ENCODE measurements at regions not wholly inside any gene's neighbourhood (a gene's known extent, or its start where the extent isn't known, plus 50 kb on each side); places are given as distances from the start of the nearest gene placed in this dataset.
"Not testable (repeated sequence)": the region's sequence is repeated elsewhere in the genome, so short reads cannot be mapped to it uniquely, and the experiment has no call there.

DNA sequence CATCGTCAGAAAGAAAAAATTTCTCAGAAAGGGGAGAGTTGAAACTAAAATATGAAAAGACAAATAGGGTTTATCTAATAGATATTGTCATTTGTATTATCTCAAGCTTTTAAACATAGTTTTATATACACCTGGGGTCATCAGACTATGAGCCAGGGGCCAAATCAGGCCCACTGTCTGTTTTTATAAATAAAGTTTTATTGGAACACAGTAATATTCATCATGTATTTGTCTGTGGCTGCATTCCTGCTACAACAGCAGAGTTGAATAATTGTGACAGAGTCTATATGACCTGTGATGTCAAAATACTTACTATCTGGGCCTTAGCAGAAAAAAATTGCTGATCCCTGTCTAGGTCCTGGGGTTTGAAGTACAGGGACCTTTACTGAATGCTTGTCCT is 120.5 kb upstream of the RUNX1 start:
- TF ChIP-seq, protein P1, sequence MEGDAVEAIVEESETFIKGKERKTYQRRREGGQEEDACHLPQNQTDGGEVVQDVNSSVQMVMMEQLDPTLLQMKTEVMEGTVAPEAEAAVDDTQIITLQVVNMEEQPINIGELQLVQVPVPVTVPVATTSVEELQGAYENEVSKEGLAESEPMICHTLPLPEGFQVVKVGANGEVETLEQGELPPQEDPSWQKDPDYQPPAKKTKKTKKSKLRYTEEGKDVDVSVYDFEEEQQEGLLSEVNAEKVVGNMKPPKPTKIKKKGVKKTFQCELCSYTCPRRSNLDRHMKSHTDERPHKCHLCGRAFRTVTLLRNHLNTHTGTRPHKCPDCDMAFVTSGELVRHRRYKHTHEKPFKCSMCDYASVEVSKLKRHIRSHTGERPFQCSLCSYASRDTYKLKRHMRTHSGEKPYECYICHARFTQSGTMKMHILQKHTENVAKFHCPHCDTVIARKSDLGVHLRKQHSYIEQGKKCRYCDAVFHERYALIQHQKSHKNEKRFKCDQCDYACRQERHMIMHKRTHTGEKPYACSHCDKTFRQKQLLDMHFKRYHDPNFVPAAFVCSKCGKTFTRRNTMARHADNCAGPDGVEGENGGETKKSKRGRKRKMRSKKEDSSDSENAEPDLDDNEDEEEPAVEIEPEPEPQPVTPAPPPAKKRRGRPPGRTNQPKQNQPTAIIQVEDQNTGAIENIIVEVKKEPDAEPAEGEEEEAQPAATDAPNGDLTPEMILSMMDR (IDR thresholded peaks at IDR 0.05; ENCODE audit: control insufficient read depth, extremely low read depth, insufficient read depth), result no peak
- H3K4me3 ChIP-seq (ENCODE audit: low read depth, low read length), result no peak overlapping the region
- DNase-seq (ENCODE audit: low read depth), result no peak

DNA sequence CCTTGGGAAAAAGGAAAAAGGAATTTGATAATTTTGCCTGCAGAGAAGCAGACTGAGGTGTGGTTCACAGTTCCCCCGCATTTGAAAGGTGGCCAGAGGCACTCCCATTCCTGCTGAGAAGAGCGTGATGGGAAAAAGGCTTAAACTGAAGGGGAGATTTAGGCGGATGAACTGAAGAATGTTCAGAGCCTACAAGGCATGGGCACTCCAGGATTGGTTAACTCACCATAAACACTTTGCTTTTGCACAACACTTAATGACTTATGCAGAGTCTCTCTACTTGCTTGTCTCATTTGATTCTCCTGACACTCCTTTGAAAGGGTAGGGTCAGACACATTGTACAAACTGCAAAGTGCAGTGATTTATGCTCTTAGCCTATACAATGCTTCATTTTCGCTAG is 119.6 kb upstream of the RUNX1 start:
- TF ChIP-seq, protein P1 (IDR thresholded peaks at IDR 0.05; ENCODE audit: control insufficient read depth, extremely low read depth, insufficient read depth), result no peak
- H3K4me3 ChIP-seq (ENCODE audit: low read depth, low read length), result no peak overlapping the region
- no peak for DNase-seq (ENCODE audit: low read depth)

DNA sequence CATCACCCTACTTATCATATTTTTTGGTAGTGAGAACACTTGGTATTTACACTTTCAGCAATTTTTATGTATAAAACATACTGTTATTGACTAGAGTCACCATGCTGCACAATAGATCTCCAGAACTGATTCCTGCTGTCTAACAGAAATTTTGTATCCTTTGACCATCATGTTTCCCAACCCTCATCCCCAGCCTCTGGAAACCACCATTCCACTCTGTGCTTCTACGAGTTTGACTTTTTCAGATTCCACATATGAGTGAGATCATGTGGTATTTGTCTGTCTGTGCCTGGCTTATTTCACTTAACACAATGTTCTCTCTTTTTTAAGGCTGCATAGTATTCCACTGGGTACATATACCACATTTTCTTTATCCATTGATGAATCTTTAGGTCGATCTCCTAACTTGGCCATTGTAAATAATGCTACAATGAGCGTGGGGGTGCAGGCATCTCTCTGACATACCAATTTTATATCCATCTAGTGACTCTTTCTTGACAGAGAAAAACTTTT is 115.9 kb upstream of the RUNX1 start:
- DNase-seq (ENCODE audit: low read depth), result no peak
- no peak overlapping the region for H3K4me3 ChIP-seq (ENCODE audit: low read depth, low read length)
- TF ChIP-seq, protein P1 (IDR thresholded peaks at IDR 0.05; ENCODE audit: control insufficient read depth, extremely low read depth, insufficient read depth), result no peak

DNA sequence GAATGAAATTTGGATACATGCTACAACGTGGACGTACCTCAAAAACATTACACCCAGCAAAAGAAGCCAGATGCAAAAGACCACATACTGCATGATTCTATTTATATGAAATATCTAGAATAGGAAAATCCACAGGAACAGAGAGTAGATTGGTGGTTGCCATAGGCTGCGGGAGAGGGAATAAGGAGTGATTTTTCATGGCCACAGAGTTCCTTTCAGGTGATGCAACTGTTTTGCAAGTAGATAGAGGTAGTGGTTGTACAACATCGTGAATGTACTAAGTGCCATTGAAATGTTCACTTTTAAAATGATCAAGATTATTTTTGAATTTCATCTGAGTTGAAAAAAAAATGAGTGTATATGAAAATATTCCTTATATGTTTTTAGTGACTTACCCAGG is 115.3 kb upstream of the RUNX1 start:
- TF ChIP-seq, protein P1 (IDR thresholded peaks at IDR 0.05; ENCODE audit: control insufficient read depth, extremely low read depth, insufficient read depth), result no peak
- DNase-seq (ENCODE audit: low read depth), result no peak
- H3K4me3 ChIP-seq (ENCODE audit: low read depth, low read length), result no peak overlapping the region

DNA sequence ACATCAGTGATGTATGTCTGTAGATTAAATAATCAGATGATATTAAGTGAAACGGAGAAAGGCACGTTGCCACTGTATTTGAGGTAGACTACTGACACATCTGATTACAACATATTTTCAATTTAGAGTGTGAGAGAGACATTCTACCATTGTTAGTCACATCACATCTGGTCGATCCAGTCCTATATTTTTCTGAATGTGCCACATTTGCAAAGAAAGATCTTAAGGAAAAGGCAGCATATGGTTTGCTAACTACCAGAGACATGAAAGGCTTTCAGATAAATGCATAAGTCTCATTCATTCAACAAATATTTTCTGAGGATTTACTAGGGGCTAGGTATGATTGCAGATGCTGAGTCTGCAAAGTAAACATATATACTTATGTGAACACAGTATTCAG is 114.3 kb upstream of the RUNX1 start:
- TF ChIP-seq, protein P1 (IDR thresholded peaks at IDR 0.05; ENCODE audit: control insufficient read depth, extremely low read depth, insufficient read depth), result no peak
- no peak for DNase-seq (ENCODE audit: low read depth)
- H3K4me3 ChIP-seq (ENCODE audit: low read depth, low read length), result no peak overlapping the region

DNA sequence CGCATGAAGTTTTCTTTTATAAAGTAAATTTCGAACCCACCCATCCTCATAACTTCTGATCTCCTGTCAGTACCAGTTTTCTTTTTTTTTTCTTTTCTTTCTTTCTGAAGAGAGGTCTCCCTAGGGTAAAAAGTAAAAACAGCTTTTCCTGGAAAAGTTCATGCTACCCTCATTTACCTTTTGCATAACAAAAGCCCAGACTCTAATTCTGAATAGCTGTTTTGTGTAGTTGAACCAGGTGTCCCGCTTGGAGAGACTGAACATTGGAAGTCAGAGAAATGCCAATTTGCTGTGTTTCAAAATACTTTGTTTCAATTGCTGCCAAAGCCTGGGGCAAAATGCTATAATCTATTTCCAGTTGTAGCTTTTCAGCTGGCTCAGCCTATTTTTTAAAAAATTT is 113.7 kb upstream of the RUNX1 start:
- no peak overlapping the region for H3K4me3 ChIP-seq (ENCODE audit: low read depth, low read length)
- TF ChIP-seq, protein P1 (IDR thresholded peaks at IDR 0.05; ENCODE audit: control insufficient read depth, extremely low read depth, insufficient read depth), result no peak
- DNase-seq (ENCODE audit: low read depth), result no peak

DNA sequence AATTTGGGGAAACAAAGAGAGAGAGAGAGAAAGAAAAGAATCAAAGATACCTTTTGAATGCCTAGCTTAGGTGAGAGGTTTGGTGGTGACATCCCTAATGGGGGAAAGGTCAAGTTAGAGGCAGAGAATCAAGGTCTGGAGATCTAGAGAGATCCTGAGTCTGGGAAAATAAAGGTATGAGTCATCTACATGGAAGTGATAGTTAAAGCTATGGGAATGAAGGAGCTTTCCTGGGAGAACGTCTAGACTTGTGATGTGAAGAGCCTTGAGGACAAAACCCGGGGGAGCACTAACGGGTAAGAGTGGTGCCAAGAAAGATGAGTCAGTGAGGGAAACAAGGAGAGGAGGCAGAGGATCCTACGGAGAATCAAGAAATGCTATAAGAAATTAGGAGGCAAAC is 110.8 kb upstream of the RUNX1 start:
- H3K4me3 ChIP-seq (ENCODE audit: low read depth, low read length), result no peak overlapping the region
- TF ChIP-seq, protein P1 (IDR thresholded peaks at IDR 0.05; ENCODE audit: control insufficient read depth, extremely low read depth, insufficient read depth), result no peak
- DNase-seq (ENCODE audit: low read depth), result no peak

DNA sequence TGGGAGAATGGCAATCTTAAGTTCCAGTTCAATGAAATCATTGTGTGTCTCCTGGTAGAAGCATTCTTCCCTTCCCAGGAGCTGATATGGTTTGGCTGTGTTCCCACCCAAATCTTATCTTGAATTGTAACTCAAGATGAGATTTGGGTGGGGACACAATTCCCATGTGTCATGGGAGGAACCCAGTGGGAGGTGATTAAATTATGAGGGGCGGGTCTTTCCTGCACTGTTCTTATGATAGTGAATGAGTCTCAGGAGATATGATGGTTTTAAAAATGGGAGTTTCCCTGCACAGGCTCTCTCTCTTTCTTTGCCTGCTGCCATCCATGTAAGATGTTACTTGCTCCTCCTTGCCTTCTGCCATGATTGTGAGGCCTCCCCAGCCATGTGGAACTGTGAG is 108.3 kb upstream of the RUNX1 start:
- not testable (repeated sequence) for DNase-seq (ENCODE audit: low read depth); H3K4me3 ChIP-seq (ENCODE audit: low read depth, low read length)
